ENCODE measurements at regions not wholly inside any gene's neighbourhood (a gene's known extent, or its start where the extent isn't known, plus 50 kb on each side); places are given as distances from the start of the nearest gene placed in this dataset.

DNA sequence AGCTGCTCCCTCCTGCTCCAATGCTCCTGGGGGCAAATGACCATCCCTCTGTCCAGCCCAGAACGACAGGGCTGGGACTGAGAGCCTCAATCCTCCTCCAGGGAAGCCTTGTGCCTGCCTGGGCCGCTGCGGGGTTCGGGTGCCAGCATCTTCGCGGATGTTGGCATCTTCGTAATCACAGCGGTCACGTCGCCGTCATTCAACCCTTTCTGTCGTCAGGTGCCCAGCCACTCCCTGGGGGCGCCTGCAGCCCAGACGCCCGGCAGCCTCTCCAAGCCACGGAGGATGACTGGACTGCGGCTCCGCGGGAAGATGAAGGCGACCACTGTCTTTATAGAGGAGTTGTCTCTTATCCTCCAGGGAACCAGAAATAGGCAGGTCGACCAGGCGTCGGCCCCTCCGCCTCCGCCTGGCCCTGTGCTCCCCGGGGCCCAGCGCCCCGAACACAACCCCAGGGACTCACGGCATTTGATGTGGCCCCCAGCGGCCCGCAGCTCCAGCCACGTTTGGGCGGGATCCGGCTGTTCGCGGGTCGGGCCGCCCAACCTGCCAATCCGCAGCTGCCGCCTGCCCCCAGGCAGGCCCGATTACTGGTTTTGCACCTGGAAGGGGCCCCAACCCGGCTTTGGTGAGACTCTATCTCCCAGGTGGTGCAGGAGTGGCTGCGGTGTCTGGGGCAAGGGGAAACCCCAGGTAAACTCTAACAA is 113.9 kb downstream of the THNSL2 start:
- DNase-seq (ENCODE audit: low read depth in 2 of 3, low spot score in 2 of 3): no peak

DNA sequence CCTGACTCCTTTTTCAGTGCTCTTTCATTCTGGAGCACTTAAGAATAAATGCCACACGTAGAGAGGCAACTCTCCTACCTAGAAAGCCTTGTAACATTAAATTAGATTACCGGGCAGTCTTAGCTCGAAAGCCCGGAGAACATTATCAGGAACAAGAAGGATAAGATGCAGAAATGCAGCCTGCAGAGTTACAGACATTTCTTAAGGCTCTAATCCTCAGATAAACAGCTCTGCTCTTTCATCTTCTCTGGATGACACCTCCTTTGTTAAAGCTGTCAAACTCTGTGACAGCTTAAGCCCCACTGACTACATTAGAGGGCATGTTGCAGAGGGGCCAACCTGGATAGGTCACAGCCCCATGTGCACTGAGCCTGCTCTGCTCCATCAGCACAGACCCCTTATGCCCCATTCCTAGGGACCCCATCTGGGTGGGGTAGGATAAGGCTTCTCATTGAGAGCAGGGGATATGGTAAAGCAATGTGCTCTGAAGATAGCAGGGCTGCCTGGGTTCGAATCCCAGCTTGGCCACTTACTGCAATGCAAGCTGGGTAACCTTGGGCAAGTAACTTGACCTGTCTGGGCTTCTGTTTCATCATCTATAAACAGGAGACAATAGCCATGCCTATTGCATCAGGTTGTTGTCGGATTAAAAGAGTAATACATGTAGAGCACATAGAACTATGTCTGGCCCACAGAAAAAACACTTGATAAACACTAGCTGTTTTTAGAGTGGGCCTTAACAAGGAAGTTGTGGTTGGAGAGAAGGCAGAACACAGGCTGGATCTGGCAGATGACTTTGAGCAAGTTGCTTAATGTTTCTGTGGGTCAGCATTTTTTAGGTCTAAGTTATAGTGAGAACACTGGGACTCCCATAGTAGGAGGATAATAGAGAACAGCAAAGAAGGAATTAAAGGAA is 111.4 kb downstream of the THNSL2 start:
- DNase-seq (ENCODE audit: low read depth in 2 of 3, low spot score in 2 of 3): no peak

DNA sequence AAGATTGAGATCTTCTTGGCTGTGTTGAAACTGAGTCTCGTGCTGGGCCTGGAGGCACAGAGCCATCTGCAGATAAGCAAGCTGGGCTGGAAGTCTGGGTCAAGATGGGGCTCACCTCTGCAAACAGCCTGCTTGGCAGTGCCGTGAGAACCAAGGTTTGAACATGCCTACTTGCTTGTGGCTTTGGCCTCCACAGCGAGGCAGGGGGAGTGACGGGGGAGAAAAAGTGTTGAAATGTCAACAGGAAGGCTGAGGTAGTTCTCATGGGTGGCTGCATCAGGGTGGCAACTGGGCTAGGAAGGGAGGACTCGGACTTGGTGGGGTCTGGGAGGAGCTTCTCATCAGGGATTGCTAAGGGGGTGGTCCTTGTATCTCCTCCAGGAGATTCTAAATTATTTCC is 99.7 kb downstream of the THNSL2 start:
- DNase-seq (ENCODE audit: low read depth in 2 of 3, low spot score in 2 of 3): no peak

DNA sequence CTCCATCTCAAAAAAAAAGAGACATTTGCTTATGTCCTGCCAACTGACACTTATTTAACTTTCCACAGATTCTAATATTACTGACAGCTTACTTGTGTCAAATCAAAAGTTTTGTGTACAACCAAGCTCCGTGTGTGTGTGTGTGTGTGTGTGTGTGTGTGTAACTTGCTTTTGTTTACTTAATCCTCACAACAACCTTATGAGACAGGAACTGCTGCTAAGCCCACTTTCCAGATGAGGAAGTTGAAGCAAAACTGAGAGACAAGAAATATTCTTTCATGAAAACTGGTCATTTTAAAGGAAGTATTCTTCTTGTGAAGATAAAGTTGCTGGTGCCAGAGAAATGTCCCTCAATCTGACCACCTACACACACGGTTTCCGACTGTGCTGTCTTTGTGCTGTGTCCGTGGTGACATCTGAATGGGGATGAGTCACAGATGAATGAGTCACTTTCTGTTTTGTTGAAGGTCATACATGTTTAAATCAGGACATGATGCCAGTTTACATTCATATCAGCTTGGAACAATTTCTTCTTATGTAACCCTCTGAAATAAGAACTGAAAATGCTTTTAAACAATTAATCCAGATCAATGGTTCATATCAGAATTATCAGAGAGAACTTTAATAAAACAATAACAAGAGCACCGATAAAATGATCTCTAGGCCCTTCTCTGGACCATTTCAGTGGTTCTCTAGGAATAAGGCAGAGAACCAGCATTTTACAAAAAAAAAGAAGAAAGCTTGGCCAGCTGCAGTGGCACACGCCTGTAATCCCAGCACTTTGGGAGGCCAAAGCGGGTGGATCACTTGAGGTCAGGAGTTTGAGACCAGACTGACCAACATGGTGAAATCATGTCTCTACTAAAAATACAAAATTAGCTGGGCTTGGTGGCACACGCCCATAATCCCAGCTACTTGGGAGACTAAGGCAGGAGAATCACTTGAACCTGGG is 95.5 kb downstream of the THNSL2 start:
- DNase-seq (ENCODE audit: low read depth in 2 of 3, low spot score in 2 of 3): no peak

DNA sequence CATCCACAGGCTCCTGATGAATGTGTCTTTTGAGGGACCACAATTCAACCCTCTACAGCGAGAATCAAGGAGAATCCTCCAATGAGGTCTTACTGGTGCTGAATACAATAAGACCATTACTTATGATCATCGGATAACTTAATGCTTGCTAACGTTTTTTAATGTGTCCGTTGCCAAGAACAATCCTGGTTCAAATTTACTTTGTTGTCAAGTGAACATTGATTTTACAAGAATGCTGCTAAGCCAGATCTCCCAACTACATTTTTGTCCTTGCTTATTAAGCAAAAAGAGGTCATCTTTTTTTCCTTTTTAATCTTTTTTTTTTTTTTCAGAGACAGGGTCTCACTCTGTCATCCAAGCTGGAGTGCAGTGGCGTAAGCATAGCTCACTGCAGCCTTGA is 93.7 kb downstream of the THNSL2 start:
- DNase-seq (ENCODE audit: low read depth in 2 of 3, low spot score in 2 of 3): no peak

DNA sequence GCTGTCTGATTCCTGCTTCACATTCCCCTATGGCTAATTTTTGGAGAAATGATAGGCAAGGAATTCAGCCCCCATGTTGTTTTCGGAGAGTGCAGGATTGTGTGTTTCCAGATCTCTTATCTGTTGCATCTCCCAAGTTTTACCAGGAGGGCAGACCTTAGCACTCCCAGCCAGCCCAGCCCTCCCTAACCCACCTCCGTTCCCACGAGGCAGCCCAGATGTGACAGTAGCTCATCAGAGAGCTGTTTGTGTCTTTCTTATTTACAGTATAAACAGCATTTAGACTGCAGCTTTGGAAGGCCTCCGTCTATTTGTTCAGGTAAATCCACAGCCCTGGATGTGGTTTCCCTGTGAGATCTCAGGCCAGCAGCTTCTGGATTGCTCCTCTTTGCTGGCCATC is 91.6 kb downstream of the THNSL2 start:
- DNase-seq (ENCODE audit: low read depth in 2 of 3, low spot score in 2 of 3): no peak

DNA sequence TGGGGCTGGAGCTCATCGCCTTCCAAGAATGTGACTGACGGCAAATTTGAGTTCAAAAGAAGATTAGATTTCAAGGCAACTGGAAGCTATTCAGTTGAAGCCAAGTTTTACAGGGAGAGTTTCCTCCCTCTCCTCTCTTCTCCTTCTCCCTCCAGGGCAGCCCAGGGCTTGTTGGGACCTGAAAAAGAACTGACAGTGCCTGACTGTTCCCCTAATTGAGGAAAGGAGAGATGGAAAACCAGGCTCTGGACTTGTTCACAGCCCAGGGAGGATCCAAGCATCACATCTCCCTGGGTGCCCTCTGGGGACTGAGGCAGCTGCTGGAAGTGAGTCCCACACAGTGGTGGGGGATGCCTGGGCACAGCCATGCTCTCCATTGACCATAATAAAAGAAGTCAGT is 88.1 kb downstream of the THNSL2 start:
- DNase-seq (ENCODE audit: low read depth in 2 of 3, low spot score in 2 of 3): no peak

DNA sequence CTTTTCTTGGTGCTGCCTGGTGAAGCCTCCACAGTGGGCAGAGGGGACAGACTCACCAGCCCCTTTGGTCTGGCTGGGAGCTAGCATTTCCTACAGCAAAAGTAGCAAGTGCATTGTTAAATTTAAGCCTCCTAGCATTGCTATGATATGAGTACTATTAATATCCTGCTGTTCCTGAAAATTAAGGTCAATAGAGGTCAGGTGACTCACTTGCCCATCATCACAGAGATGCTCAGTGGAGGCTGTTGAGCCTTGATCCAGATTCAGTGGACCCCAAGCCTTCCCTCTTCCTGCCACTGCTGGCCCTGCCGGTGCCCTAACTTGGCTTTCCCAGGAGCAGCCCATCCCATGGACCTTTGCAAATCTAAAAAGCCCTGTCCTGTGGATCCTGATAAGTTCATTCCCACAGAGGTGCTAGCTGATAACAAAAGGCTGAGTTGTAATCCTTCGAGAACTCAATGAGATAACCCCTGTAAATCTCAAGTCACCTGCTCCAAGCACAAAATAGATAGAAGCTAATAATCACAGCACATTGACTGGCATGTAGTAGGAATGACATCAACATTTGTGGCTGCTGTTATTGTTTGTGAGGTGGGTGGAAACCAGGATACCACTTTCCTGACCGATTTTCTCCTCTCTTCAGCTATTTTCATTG is 84.4 kb downstream of the THNSL2 start:
- no peak for DNase-seq (ENCODE audit: low read depth in 2 of 3, low spot score in 2 of 3)

DNA sequence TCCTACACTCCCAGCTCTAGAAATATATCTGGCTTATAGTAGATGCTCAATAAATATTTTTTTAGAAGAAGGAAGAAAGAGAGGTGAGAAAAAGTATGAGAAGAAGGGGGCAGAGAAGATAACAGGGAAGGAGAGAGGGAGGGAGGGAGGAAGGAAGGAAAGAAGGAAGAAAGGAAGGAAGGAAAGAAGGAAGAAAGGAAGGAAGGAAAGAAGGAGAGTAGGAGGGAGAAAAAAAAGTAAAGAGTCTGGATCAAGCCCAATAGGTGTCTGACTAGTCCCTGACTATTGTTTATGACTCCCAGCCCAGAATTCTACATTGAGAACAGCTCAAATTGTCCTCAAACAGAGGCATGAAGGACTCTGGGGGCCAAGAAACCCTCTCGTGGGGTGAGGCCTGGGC is 83.9 kb downstream of the THNSL2 start:
- no peak for DNase-seq (ENCODE audit: low read depth in 2 of 3, low spot score in 2 of 3)

DNA sequence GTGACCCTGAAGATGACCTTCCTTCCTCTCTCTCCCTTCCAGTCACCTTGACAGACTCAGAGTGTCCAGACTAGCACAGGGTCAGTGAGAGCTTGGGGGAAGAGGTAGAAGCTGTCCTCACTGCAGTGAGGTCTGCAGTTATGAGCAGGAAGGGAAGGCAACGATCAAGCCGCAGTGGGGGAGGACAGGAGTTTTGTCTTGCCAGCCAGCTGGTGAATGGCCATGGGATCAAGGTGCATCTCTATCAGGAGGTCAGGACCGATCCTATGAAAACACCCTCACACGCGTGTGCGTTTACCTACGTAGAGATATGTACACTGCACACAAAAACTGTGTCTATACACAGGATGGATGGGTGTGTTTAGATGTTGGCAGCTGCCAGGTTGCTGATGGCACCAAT is 83.2 kb downstream of the THNSL2 start:
- no peak for DNase-seq (ENCODE audit: low read depth in 2 of 3, low spot score in 2 of 3)

DNA sequence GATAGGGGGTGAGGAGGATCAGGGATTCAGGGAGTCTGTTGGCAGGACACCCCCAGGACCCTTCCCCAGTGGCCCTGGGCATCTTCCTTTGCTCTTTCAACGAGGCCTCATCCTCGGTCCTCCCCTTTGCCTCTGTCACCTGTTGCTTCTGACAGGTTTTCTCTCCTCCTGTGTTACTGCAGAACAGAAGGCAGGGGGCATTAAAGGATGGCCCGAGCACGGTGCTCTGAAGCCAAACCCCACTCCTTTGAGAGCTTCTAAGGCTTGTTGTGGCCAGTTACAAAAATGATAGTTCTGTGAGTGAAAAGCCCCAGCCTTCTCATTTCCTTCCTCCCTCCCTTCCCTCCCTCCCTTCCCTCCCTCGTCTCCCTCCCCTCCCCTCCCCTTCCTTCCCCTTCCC is 82.5 kb downstream of the THNSL2 start:
- DNase-seq (ENCODE audit: low read depth in 2 of 3, low spot score in 2 of 3): no peak

DNA sequence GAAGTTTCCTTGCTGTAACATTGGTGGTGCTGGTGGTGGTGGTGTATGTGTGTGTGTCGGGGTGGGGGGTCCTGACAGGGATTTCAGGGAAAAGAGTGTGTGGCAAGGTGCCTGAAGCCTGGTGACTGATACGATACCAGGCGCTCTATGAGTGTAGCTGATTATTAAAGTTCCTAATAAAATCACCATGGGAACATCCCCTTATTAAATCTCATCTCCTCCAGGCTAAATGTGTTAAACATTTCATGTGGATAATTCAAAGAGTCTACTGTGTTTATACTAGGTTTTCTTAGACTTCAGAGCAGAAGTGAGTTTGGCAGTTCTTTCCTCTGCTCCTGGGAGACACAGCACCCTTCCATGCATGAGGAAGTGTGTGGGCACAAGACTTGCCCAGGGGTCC is 82.0 kb downstream of the THNSL2 start:
- DNase-seq (ENCODE audit: low read depth in 2 of 3, low spot score in 2 of 3): no peak

DNA sequence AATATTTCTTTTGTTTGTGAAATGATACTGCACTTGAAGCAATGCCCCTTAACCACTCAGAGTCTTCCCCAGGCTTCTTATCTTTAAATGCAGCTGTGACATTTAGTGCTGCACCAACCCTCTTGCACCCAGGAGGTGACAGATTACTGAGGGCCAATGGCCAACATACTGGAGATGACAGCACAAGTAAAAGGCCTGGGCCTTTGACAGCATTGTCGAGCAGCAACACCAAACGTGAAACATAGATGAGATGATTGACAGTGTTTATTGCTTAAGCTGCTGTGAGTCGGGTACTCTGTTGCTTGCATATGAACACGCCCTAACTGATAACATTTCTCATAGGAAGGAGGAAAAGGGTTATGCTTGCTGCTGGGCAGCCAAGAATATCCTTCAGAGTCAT is 80.3 kb downstream of the THNSL2 start:
- DNase-seq (ENCODE audit: low read depth in 2 of 3, low spot score in 2 of 3): no peak

DNA sequence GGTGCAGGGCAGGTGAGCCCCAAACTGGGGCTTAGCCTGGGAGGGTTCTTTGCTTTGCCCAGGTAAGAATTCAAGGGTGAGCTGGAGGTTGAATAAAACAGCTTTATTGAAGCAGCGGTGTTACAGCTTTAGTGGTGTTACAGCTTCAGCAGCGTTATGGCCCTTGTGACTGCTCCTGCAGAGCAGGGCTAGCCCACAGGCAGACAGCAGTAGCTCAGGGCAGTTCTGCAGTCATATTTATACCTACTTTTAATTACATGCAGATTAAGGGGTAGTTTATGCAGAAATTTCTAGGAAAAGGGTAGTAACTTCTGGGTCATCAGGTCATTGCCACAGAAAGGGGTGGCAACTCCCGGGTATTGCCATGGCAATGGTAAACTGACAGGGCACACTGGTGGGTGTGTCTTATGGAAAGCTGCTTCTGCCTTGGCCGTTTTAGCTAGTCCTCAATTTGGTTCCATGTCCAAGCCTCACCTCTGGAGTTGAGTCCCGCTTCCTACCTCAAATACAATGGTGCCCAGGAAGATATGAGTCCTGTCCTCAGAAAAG is 78.2 kb downstream of the THNSL2 start:
- DNase-seq (ENCODE audit: low read depth in 2 of 3, low spot score in 2 of 3): no peak

DNA sequence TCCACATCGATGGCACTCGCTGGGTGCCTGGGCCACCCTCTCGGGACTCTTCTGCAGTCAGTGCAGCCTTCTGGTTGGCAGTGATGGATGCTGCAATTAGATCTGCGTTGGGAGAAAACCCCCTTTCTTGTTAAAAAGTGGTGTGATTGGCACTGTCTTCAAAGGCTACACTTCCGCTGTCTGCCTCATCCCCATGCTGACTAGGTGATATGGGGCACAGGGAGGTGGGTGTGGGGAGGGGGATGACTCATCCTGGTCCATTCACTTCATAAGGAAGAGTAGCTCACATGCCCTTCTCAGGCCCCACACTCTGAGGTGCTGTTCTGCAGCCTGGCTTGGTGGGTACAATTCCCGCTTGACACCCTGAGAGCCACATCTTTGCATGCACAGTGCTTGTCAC is 77.4 kb downstream of the THNSL2 start:
- no peak for DNase-seq (ENCODE audit: low read depth in 2 of 3, low spot score in 2 of 3)

DNA sequence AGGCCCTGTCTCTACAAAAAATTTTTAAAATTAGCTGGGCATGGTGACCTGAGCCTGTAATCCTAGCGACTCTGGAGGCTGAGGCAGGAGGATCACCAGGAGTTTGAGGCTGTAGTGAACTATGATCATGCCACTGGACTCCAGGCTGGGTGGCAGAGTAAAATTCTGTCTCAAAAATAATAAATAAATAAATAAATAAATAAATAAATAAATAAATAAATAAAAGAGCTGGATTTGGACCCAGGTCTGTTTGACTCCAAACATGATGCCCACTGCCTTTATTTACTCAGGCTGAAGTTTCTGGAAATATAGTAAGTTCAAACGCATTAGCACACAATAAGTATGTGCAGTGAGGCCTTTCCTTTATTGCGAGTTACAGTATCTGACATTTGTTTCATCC is 75.0 kb downstream of the THNSL2 start:
- DNase-seq (ENCODE audit: low read depth in 2 of 3, low spot score in 2 of 3): no peak

DNA sequence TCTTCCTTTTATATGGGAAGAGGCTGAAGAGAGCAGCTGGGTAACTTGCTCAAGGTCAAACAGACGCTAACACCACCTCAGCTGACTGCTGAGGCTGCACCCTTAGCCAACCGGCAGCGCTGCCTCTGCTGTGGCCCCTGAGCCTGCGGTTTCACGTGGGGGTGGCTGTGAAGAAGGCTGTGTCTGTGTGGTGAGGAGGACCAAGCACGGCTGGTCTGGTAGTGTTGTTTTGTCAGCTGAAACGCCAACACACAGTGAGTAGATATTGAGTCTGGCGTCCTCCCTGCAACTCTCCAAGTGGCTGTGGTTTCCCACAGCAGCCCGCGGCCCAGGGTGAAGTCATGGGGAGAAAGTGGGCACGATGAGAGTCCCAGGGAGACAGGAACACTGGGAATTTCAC is 69.6 kb downstream of the THNSL2 start:
- DNase-seq (ENCODE audit: low read depth in 2 of 3, low spot score in 2 of 3): peak in 1 of 3 experiments; percentile 3

DNA sequence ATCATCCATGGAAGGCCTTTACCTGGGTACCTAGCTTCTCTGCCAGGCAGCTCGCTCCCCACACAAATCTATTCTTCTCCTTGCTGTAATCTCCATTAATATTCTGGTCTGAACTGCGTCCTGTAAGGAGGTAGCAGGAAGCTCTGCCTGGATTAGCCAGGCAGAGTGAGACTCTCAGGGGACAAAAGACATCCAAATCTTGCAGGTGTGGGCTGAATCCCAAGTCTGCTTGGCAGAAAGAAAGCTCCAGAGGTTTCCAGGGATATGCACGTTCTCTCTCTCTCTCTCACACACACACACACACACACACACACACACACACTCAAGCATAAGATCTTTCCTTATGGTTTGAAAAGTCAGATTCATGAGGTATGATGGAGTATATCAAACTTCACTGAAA is 66.5 kb downstream of the THNSL2 start:
- DNase-seq (ENCODE audit: low read depth in 2 of 3, low spot score in 2 of 3): no peak

Data from activated CD8-positive, alpha-beta memory T cell treated with anti-CD3 and anti-CD28 coated beads for 48 hours (primary cell).